C4-2B (cell line): ENCODE measurements at regions not wholly inside any gene's neighbourhood (a gene's known extent, or its start where the extent isn't known, plus 50 kb on each side); places are given as distances from the start of the nearest gene placed in this dataset.

Experiments used
- CTCF ChIP-seq: fragments of 450-650 bp; conservative IDR thresholded peaks from 2 replicates; pipeline ENCODE4 v1.5.1; 2017; ENCODE audit warnings: mild to moderate bottlenecking
- ZFX ChIP-seq: fragments of 450-650 bp; IDR thresholded peaks from 2 replicates; pipeline ENCODE4 v1.6.1; 2017

- no peak for TF ChIP-seq CTCF
- TF ChIP-seq ZFX: no peak
These were observed 239.6 kb upstream of the NREP start for GRCh38 chr5:111996574-111996973.
